ENCODE measurements at regions not wholly inside any gene's neighbourhood (a gene's known extent, or its start where the extent isn't known, plus 50 kb on each side); places are given as distances from the start of the nearest gene placed in this dataset.
A peak's percentile ranks its signal among the peaks of the same experiment; 100 is the strongest.

DNA sequence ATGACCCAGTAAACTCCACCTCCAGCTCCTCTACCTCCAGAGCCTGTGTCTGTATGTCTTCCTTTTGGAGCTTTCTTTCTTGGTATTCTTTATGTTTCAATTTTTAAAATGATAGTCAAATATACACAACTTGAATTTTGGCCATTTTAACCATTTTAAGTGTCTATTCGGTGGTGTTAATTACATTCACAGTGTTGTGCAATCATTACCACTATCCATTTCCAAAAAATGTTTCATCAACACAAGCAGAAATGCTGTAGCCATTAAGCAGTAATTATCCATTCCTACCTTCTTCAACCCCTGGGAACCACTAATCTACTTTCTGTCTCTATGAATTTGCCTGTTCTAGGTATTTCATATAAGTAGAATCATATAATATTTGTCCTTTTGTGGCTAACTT lies 194.5 kb upstream of the TSC22D2 start:
- WGBS, 2 experiments (ENCODE audit: extremely low coverage in 2 of 2, insufficient read length in 1 of 2) = no CpG with 5 or more reads among the region's 1 CpG
- no peak for ATAC-seq (ENCODE audit: low read depth)
- Histone ChIP-seq H3K4me1 (ENCODE audit: control insufficient read depth, insufficient read depth, low read length) (peaks cover 8% of the 10 kb centered on the region), H3K4me3 (ENCODE audit: insufficient read depth, low read depth, low read length) (no peak overlapping the region), H3K36me3 (ENCODE audit: control insufficient read depth, insufficient read depth, low read length) (no peaks in the 10 kb centered on the region), H4K8ac (ENCODE audit: low read depth in 2 of 2, low read length in 2 of 2) (no peak overlapping the region), H4K20me1 (ENCODE audit: insufficient read depth, low read length) (no peaks in the 10 kb centered on the region), H3K4me2 (ENCODE audit: low read depth, low read length) (no peak overlapping the region), H4K91ac (ENCODE audit: insufficient read depth, low read depth, low read length) (no peak overlapping the region), H3K27ac (ENCODE audit: insufficient read depth, low read length) (no peak overlapping the region), H2BK120ac (ENCODE audit: low read depth, low read length) (no peak overlapping the region), H2BK5ac (ENCODE audit: low read depth, low read length, poor library complexity, severe bottlenecking) (no peak overlapping the region), H4K5ac (ENCODE audit: low read depth, low read length) (no peak overlapping the region), H3K79me1 (ENCODE audit: low read depth in 1 of 2, low read length in 2 of 2) (no peaks in the 10 kb centered on the region), H2BK20ac (ENCODE audit: low read depth, low read length) (no peak overlapping the region), H3K14ac (replicated peaks; ENCODE audit: low read depth, low read length) (no peak overlapping the region), H2BK15ac (ENCODE audit: low read depth, low read length) (no peak overlapping the region), H3K4ac (ENCODE audit: low read depth, low read length) (no peak overlapping the region), H2AK9ac (replicated peaks; ENCODE audit: low read depth, low read length, poor library complexity) (no peak overlapping the region), H3K56ac (ENCODE audit: extremely low read depth, insufficient read depth, low read length) (no peak overlapping the region), H2AFZ (replicated peaks; ENCODE audit: low read length, poor library complexity) (no peak overlapping the region), H2AK5ac (ENCODE audit: low read depth, low read length) (no peak overlapping the region), H3K23ac (ENCODE audit: low read depth, low read length) (no peak overlapping the region), H3K9ac (ENCODE audit: low read depth, low read length) (no peak overlapping the region), H3K18ac (ENCODE audit: low read depth, low read length) (no peak overlapping the region), H3K9me3 (ENCODE audit: control insufficient read depth, insufficient read depth, low read length) (peaks cover 3% of the 10 kb centered on the region; the same call in 1 of the 2 replicates), H3K27me3 (ENCODE audit: control insufficient read depth, insufficient read depth, low read length) (peaks cover 2% of the 10 kb centered on the region; the same call in 1 of the 2 replicates), H3K9me1 (ENCODE audit: insufficient read depth, low read length) (peaks cover 9% of the 10 kb centered on the region)
- TF ChIP-seq, protein P1, sequence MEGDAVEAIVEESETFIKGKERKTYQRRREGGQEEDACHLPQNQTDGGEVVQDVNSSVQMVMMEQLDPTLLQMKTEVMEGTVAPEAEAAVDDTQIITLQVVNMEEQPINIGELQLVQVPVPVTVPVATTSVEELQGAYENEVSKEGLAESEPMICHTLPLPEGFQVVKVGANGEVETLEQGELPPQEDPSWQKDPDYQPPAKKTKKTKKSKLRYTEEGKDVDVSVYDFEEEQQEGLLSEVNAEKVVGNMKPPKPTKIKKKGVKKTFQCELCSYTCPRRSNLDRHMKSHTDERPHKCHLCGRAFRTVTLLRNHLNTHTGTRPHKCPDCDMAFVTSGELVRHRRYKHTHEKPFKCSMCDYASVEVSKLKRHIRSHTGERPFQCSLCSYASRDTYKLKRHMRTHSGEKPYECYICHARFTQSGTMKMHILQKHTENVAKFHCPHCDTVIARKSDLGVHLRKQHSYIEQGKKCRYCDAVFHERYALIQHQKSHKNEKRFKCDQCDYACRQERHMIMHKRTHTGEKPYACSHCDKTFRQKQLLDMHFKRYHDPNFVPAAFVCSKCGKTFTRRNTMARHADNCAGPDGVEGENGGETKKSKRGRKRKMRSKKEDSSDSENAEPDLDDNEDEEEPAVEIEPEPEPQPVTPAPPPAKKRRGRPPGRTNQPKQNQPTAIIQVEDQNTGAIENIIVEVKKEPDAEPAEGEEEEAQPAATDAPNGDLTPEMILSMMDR (conservative IDR thresholded peaks at IDR 0.05; ENCODE audit: low read depth, low read length) = no peak
- TF ChIP-seq CEBPB (IDR thresholded peaks at IDR 0.05; ENCODE audit: low read depth, low read length) (peak; percentile 70), RCOR1 (IDR thresholded peaks at IDR 0.05; ENCODE audit: insufficient replicate concordance, low read length) (no peak), RAD21 (IDR thresholded peaks at IDR 0.05; ENCODE audit: low read length) (no peak), FOS (IDR thresholded peaks at IDR 0.05; ENCODE audit: low read depth, low read length) (no peak)
- CTCF ChIA-PET = no interaction called here
- in situ Hi-C loops (cut with MboI; ENCODE audit: low sequenced_read_pairs) = no loop called here
- BruUV-seq (replicated peaks) = no TSS peak
- DNase-seq = no peak
- dilution Hi-C loops (cut with HindIII; ENCODE audit: low sequenced_read_pairs, unreplicated experiment) = no loop called here
- intact Hi-C loops (cut with micrococcal nuclease) = no loop called here
- POLR2A ChIA-PET (ENCODE audit: unreplicated experiment) = no interaction called here

Measured in IMR-90 (cell line).